HUES6 (cell line): ENCODE measurements at regions not wholly inside any gene's neighbourhood (a gene's known extent, or its start where the extent isn't known, plus 50 kb on each side); places are given as distances from the start of the nearest gene placed in this dataset.

Source experiments
- H3K27ac ChIP-seq: 2 replicates; pipeline ENCODE4 v1.7.0; 2013; ENCODE audit warnings: low read depth, mild to moderate bottlenecking, low read length, inconsistent platforms
- H3K27me3 ChIP-seq: 2 replicates; pipeline ENCODE4 v1.6.1; 2013; ENCODE audit warnings: low read length; ENCODE audit not compliant: control insufficient read depth, insufficient read depth
- H3K36me3 ChIP-seq: 2 replicates; pipeline ENCODE4 v1.6.1; 2013; ENCODE audit warnings: low read length; ENCODE audit not compliant: control insufficient read depth, insufficient read depth
- H3K4me1 ChIP-seq: 2 replicates; pipeline ENCODE4 v1.6.1; 2013; ENCODE audit warnings: low read length; ENCODE audit not compliant: control insufficient read depth, insufficient read depth
- H3K4me3 ChIP-seq: 2 replicates; pipeline ENCODE4 v1.5.1; 2013; ENCODE audit warnings: low read depth, low read length
- H3K9ac ChIP-seq: one replicate; pipeline ENCODE4 v1.6.1; 2013; ENCODE audit warnings: mild to moderate bottlenecking, low read length
- H3K9me3 ChIP-seq: 2 replicates; pipeline ENCODE4 v1.6.1; 2013; ENCODE audit warnings: low read depth, low read length; ENCODE audit not compliant: control insufficient read depth, insufficient read depth

DNA sequence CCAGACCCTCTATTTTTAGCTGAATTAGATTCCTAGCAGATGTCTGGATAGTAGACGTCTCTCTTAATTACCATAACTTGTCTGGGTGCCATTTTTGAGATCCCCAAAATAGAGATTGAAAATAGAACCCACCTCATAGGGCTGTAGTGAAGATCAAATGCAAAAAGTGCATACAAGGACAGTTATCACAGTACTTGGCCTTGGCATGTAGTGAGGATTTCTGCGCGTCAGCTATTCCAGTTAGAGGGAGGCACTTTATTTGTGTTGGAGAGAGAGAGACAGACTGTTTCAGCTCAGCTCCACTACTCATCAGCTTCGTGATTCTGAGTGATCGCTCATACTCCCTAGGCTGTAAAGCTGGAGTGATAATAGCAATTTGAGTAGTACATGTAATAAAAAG, 59.6 kb upstream of the CDH13 start:
- H3K4me1 ChIP-seq = no peaks in the 10 kb centered on the region
- H3K27me3 ChIP-seq = no peaks in the 10 kb centered on the region
- peaks cover 13% of the 10 kb centered on the region; the same call in 1 of the 2 replicates for H3K9me3 ChIP-seq
- no peak overlapping the region for H3K9ac ChIP-seq
- H3K36me3 ChIP-seq = no peaks in the 10 kb centered on the region
- H3K27ac ChIP-seq = no peak overlapping the region
- no peak overlapping the region for H3K4me3 ChIP-seq

DNA sequence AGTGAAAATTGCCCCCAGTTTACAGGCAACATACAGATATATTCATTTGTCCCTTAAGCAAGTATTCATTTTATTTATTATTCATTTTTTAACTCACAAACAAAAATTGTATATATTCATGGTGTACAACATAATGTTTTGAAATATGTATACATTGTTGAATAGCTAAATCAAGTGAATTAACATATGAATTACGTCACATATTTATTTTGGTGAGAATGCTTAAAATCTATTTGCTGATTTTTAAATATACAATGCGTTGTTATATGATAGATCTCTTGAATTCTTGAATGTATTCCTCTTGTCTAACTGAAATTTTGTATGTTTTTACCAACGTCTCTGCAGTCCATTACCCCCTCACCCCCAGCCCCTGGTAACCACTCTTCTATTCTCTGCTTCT, 63.4 kb upstream of the CDH13 start:
- no peak overlapping the region for H3K4me3 ChIP-seq
- H3K27me3 ChIP-seq = no peaks in the 10 kb centered on the region

GRCh38 chr16:82562183-82562683, 64.5 kb upstream of the CDH13 start:
- Histone ChIP-seq H3K4me3 (no peak overlapping the region), H3K9ac (no peak overlapping the region), H3K36me3 (no peaks in the 10 kb centered on the region), H3K27me3 (no peaks in the 10 kb centered on the region), H3K27ac (no peak overlapping the region), H3K9me3 (peaks cover 13% of the 10 kb centered on the region; the same call in 1 of the 2 replicates), H3K4me1 (no peaks in the 10 kb centered on the region)

More for the DNA sequence above, 63.4 kb upstream of the CDH13 start:
- peaks cover 13% of the 10 kb centered on the region; the same call in 1 of the 2 replicates for H3K9me3 ChIP-seq
- no peak overlapping the region for H3K27ac ChIP-seq
- no peaks in the 10 kb centered on the region for H3K36me3 ChIP-seq
- no peak overlapping the region for H3K9ac ChIP-seq
- H3K4me1 ChIP-seq = no peaks in the 10 kb centered on the region

DNA sequence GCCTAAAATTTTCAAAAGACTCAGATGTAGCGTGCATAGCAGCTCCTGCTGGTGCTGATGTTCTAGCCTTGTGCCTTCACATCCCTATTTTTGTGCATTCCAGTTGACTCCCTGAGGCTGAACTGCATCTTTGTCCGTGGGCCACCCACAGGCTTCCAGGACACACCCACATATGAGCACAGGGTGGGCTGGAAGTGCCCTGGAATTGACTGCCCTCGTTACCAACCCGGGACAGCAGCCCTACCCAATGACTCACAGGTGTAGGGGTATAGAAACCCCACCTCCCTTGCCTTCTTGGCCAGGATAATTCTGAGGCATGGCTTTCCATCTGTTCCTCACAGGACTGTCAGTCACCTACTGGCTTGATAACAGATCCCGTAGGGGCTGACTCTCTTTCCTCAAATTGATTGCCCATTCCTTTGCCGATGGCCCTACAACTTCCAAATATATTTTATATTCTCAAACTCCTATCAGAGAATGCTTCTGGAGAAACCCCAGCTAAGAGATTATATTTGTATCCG, 65.9 kb upstream of the CDH13 start:
- Histone ChIP-seq H3K27ac (no peak overlapping the region), H3K4me3 (no peak overlapping the region), H3K9ac (no peak overlapping the region), H3K9me3 (peaks cover 10% of the 10 kb centered on the region; the same call in 1 of the 2 replicates), H3K36me3 (no peaks in the 10 kb centered on the region), H3K27me3 (no peaks in the 10 kb centered on the region; the same call in 1 of the 2 replicates), H3K4me1 (no peaks in the 10 kb centered on the region)

GRCh38 chr16:82544378-82545160, 82.2 kb upstream of the CDH13 start:
- H3K4me3 ChIP-seq = no peak overlapping the region
- H3K36me3 ChIP-seq = no peaks in the 10 kb centered on the region
- 0 out of 2 replicates have a peak, but pooled peaks cover 2% of the 10 kb centered on the region for H3K4me1 ChIP-seq
- H3K9me3 ChIP-seq = no peaks in the 10 kb centered on the region
- H3K27me3 ChIP-seq = peaks cover 6% of the 10 kb centered on the region
- no peak overlapping the region for H3K27ac ChIP-seq
- no peak overlapping the region for H3K9ac ChIP-seq

DNA sequence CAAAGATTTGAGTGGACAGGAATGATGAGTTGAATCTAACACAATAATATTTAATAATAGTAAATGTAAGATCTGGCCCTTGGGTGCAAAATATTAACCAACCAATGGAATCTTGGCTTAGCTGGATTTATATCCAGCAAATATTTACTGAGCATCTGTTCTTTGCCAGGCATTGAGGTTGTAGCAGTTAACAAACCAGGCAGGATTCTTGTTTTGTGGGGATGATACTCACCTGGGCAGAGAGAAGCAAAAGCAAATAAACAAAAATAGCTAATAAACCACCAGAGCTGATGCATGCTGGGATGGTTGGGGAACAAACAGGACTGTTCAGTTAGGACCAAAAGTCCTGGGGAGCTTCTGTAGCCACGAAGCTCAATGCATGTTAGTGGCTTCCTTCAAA, 84.1 kb upstream of the CDH13 start:
- no peak overlapping the region for H3K9ac ChIP-seq
- H3K4me3 ChIP-seq = no peak overlapping the region
- no peaks in the 10 kb centered on the region; the same call in 1 of the 2 replicates for H3K9me3 ChIP-seq
- no peaks in the 10 kb centered on the region for H3K36me3 ChIP-seq
- 0 out of 2 replicates have a peak, but pooled peaks cover 3% of the 10 kb centered on the region for H3K4me1 ChIP-seq
- peaks cover 3% of the 10 kb centered on the region; the same call in 1 of the 2 replicates for H3K27me3 ChIP-seq
- no peak overlapping the region for H3K27ac ChIP-seq

GRCh38 chr16:82541103-82541502, 85.7 kb upstream of the CDH13 start:
- no peak overlapping the region for H3K4me3 ChIP-seq
- no peak overlapping the region for H3K9ac ChIP-seq
- H3K27ac ChIP-seq = no peak overlapping the region
- H3K27me3 ChIP-seq = peaks cover 3% of the 10 kb centered on the region; the same call in 1 of the 2 replicates
- H3K36me3 ChIP-seq = no peaks in the 10 kb centered on the region
- H3K9me3 ChIP-seq = no peaks in the 10 kb centered on the region; the same call in 1 of the 2 replicates
- 0 out of 2 replicates have a peak, but pooled peaks cover 3% of the 10 kb centered on the region for H3K4me1 ChIP-seq

DNA sequence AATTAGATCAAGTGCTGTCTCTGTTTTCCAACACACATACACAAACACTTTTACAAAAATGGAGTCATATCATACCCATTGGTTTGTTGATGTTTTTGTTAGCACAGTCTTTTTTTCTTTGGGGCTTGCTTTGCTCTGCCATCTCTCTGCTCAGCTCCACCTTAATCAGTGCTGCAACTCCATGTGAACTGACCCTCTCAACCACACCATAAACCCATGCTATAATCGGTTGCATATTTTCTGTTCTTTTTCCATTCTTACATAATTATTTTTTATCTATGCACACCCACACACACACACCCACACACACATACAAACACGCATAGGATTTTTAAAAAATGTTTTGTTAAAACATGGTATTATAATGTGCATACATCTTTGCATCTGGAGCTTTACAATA, 91.0 kb upstream of the CDH13 start:
- no peaks in the 10 kb centered on the region; the same call in 1 of the 2 replicates for H3K9me3 ChIP-seq
- H3K36me3 ChIP-seq = no peaks in the 10 kb centered on the region
- H3K27ac ChIP-seq = no peak overlapping the region
- H3K4me1 ChIP-seq = 0 out of 2 replicates have a peak, but pooled peaks cover 3% of the 10 kb centered on the region
- no peaks in the 10 kb centered on the region for H3K27me3 ChIP-seq
- no peak overlapping the region for H3K9ac ChIP-seq
- H3K4me3 ChIP-seq = no peak overlapping the region

DNA sequence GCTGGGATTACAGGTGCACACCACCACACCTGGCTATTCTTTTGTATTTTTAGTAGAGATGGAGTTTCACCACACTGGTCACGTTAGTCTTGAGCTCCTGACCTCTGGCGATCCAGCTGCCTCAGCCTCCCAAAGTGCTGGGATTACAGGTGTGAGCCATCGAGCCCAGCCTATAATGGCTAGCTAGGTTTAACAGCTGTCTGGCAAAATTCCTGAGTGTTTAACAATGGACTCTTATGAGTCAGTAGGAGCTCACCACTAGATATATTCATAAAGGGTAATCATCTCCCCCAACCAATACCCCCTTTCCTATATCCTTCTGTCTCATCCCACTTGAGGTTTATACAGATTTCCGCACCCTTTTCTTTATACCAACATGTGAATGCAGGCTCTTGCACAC, 91.5 kb upstream of the CDH13 start:
- 0 out of 2 replicates have a peak, but pooled peaks cover 3% of the 10 kb centered on the region for H3K4me1 ChIP-seq
- no peak overlapping the region for H3K9ac ChIP-seq
- H3K27me3 ChIP-seq = no peaks in the 10 kb centered on the region
- no peaks in the 10 kb centered on the region for H3K36me3 ChIP-seq
- no peak overlapping the region for H3K4me3 ChIP-seq
- no peak overlapping the region for H3K27ac ChIP-seq
- H3K9me3 ChIP-seq = no peaks in the 10 kb centered on the region; the same call in 1 of the 2 replicates

GRCh38 chr16:82533189-82533588, 93.6 kb upstream of the CDH13 start:
- Histone ChIP-seq H3K9ac (no peak overlapping the region), H3K9me3 (no peaks in the 10 kb centered on the region; the same call in 1 of the 2 replicates), H3K27ac (no peak overlapping the region), H3K27me3 (no peaks in the 10 kb centered on the region), H3K36me3 (no peaks in the 10 kb centered on the region), H3K4me1 (no peaks in the 10 kb centered on the region), H3K4me3 (no peak overlapping the region)

DNA sequence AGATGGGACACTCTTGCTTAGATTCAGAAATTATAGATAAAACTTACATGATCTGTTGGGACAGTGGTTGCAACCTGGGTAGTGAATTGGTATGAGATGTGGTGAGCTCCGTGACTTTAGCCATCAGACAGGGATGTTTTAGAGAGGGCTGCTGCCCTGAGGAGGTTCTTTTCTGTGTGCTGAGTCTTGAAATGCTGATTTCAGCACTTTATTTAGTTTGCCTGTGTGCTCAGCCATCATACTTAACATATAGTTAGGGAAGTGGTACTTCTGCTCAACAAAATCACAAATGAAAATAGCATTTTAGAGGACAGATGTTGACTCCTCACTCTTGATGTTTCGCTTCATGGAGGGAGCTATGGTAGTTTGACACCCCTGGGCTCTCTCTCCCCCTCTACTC, 95.9 kb upstream of the CDH13 start:
- H3K9me3 ChIP-seq = no peaks in the 10 kb centered on the region; the same call in 1 of the 2 replicates
- no peak overlapping the region for H3K27ac ChIP-seq
- H3K27me3 ChIP-seq = no peaks in the 10 kb centered on the region
- no peaks in the 10 kb centered on the region for H3K36me3 ChIP-seq
- H3K4me1 ChIP-seq = no peaks in the 10 kb centered on the region
- no peak overlapping the region for H3K9ac ChIP-seq
- no peak overlapping the region for H3K4me3 ChIP-seq
